Activated CD4-positive, alpha-beta T cell treated with anti-CD3 and anti-CD28 coated beads, Interleukin-2, Interleukin-4, amounts not matched to agents 100 ng/mL and 50 ng/mL, durations not matched to agents 16 hours and 8 hours (primary cell): ENCODE measurements at regions not wholly inside any gene's neighbourhood (a gene's known extent, or its start where the extent isn't known, plus 50 kb on each side); places are given as distances from the start of the nearest gene placed in this dataset.

ENCODE experiments used
- DNase-seq: peaks from one replicate; pipeline ENCODE4 v3.0.0-alpha.2; 2020; ENCODE audit warnings: low spot score

DNA sequence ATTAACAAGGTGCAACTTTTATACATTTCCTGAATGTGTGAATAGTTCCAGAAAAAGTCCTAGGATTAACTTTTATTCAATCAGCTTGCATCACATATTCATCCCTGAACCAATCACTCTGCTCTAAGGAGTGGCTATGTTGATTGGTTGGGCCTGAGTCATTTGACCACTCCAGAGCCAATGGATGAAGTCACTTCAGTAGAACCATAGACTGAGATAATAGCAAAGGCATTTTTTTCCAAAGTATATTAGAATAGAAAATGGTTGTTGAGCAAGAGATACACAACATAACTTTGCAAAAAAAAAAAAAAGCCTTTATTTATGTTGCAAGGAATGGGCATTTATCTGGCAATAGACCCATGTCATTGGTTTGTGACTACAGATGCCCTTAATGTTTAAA is 55.5 kb upstream of the AGTR1 start:
- DNase-seq = no peak

DNA sequence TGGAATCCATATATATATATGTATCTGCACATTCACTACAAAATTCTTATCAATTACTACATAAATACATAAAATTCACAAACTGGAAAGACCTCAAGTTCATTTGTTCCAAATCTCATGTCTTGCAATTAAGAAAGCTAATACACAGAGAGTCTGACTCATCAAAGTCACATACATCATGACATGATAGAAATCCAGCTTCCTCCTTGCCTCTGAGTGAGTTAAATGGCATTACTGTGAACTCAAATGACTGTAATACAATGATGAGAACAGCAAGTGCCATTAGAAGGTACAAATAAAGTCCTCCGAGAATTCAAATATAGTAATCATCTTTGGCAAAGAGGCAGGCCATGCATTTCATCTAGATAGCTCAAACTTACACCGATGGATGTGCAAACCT is 55.1 kb upstream of the AGTR1 start:
- DNase-seq = no peak

DNA sequence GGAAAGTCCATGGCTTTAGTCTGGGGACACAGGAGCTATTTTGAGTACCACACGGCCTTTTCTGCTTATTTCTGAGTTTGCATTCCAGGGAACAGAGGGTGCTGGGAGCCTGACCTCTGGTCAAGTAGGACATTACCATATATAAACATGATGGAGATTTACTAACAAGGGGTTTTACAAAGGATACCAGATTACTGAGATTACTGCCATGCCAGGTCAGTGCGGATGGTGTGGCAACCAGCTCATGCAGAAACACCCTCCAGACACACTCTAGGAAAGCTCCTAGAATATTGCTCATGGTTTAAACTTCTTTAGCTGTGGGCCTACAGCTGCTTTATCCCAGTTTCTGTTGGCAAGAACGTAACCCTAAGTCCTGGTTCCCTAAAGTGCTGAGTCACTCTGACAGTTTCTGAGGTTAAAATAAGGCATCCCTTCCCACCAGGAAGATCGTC is 54.3 kb upstream of the AGTR1 start:
- no peak for DNase-seq

DNA sequence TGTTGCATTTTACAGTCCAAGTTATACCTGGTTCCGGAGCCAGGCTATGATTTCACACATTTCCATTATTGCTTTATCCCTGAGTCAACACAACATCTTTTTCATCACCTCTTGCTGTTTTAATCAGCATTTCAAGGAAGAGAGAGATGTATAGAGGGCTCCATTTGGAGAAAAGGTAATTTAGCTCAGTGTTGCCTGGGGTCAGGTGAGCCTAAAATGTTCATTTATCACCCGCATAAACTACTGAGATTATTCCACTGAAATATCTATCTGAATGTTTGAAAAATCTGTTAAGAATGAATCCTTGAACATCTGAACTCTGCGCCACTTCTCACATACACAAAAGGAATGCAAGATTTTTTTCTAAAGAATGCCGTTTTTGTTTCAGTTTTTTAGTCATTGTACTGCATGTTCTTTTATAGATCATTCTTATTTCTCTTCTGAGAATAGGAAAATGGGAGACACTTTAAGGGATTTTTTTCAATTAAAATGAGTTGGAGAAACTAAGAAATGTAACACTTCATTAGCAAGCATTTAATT is 51.5 kb upstream of the AGTR1 start:
- no peak for DNase-seq
